ENCODE measurements at regions not wholly inside any gene's neighbourhood (a gene's known extent, or its start where the extent isn't known, plus 50 kb on each side); places are given as distances from the start of the nearest gene placed in this dataset.
"Not testable (repeated sequence)": the region's sequence is repeated elsewhere in the genome, so short reads cannot be mapped to it uniquely, and the experiment has no call there.

DNA sequence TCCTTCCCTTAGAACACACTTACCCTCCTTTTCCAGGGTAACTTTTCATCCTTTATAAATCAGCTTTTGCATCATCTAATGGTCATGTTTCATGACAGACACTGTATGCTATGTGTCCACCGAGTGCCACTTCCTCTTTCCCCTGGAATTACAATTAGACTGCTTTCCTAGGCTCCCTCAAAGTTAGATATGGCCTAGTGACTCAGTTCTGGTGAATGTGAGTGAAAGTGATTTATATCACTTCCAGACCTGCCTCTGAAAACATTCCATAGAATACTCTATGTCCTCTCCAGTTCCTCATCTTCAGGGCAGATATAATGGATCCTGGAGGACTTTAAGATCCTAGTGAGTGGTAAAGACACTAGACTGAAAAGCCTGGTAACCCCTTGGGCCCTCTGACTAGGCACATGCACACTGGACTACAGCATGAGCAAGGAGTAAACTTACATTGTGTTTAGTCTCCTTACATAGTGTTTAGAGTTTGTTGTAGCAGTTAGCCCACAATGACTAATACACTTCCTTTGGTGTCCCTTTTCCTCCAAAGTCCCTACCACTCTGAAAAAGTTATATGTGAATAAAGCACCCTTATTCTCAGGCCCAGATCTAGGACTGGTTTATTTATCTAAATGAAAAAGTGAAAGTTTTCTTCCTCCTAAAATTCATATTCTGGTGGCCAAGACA is 59.3 kb downstream of the GPR88 start:
- peak; percentile 96 for DNase-seq

DNA sequence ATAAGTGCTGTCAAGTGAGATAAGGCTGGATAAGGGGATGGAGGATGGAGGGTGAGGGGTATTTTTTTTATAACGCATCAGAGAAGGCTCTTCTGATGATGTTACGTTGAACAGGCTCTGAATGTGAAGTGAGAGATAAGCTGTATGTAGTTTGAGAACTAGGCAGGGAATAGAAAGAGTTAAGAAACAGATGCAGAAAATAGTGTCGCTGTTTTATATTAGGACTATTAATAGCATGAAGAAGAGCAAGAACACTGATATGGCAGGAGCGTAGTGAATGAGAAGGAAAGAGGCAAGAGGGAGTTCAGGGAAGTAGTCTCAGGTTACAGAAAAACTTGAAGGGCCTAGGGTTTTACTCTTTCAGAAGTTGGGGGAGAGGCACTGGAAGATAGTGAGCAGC is 59.8 kb downstream of the GPR88 start:
- DNase-seq, result no peak

DNA sequence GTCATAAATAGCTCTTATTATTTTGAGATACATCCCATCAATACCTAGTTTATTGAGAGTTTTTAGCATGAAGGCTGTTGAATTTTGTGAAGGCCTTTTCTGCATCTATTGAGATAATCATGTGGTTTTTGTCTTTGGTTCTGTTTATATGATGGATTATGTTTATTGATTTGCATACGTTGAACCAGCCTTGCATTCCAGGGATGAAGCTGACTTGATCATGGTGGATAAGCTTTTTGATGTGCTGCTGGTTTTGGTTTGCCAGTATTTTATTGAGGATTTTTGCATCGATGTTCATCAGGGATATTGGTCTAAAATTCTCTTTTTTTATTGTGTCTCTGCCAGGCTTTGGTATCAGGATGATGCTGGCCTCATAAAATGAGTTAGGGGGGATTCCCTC is 62.4 kb downstream of the GPR88 start:
- DNase-seq, result not testable (repeated sequence)

DNA sequence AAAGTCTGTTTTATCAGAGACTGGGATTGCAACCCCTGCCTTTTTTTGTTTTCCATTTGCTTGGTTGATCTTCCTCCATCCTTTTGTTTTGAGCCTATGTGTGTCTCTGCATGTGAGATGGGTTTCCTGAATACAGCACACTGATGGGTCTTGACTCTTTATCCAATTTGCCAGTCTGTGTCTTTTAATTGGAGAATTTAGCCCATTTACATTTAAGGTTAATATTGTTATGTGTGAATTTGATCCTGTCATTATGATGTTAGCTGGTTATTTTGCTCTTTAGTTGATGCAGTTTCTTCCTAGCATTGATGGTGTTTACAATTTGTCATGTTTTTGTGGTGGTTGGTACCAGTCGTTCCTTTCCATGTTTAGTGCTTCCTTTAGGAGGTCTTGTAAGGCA is 64.1 kb downstream of the GPR88 start:
- DNase-seq, result not testable (repeated sequence)

DNA sequence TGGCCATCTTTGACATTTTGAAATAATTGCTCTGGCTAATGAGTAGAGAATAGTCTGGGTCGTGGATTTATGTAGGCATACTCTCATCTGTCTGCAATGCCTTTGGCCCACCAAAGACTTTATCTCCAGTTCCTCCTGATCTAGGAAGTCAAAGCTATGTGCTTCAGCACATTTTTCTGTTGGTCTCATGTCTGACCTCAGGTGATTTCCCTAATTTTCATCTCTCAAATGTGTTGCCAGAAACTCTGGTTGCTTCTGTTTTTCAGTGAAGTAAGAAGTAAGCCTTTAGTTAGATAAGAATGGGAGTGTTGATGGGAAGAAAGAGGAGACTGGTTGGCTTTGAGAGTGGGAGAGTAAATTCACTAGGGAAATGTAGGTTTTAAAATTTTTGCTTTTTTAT is 66.4 kb downstream of the GPR88 start:
- no peak for DNase-seq

DNA sequence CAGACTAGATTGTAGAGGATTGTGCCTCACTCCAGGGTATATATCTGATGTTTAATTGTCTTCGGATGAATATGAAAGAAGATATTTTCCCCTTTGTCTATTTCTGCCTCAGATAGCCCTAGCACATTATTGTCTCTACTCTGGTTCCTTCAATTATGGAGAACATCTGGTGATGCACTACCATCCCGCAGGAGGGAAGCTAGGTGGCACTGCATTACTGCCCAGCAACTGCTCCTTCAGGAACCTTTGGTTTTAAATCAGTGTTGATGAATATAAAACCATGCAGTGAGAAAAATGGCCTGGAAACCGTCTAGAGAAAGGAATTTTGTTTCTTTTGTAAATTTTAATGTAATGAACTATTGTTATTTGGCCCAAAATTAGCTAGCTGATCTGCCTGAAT is 68.5 kb downstream of the GPR88 start:
- DNase-seq, result peak; percentile 76

DNA sequence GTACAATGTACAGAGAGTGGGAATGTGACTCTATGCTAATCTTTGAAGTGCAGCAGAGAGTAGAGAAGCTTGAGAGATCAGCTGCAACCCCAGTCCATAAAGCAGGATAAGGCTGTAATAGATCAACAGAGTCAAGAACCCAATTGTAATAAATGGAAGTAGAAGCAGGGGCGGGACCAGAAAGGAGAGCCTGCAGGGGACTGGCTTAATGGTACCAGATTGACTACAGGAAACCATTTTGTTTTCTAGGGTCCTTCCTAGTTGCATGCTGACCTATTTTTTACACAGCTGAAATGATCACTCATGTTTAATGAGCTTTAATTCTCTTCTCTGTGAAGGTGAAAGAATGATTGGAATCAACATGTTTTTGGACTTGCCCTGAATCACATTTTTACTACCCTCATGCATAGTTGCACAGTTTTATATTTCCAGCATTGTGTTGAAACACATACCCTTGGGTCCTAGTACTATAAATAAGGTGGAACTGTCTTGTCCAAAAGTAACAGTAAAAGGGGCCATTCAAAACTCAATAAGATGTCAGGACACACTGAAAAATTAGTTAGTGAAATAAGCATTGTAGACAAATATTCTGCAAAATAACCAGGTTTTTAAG is 69.8 kb downstream of the GPR88 start:
- no peak for DNase-seq

DNA sequence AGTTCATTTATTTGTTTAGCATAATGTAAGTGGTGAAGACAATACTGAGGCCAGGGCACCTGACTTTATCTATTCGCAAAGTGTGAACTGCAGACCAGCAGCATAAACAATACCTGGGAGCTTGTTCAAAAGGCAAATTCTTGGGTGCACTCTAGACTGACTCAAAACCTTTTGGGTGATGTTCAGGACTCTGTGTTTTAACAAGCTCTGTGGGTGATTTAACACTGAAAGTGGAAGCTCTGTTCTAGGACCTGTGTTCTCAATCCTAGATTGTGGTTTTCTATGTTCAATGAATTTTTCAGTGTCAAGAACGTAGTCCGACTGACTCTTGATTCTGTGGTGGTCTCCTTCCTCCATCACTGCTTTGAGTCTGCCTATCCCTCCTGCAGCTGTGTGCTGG is 71.9 kb downstream of the GPR88 start:
- no peak for DNase-seq

DNA sequence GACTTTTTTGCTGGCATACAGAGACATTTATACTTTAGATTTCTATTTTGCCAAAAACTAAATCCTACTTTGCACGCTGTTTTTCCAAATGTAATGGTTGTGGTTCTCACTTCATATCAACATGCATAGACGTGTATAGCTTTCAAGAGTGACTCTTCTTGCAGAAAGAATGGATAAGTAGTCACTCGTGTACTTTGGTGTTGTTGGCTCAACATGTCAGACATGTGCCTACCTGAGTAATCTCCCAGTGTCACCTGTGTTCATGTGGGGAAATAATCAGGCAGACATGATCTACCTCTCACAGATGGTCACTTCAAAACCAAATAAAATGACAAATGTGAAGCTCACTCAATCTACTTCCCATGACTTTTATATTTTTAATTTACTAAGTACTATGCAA is 73.1 kb downstream of the GPR88 start:
- no peak for DNase-seq

DNA sequence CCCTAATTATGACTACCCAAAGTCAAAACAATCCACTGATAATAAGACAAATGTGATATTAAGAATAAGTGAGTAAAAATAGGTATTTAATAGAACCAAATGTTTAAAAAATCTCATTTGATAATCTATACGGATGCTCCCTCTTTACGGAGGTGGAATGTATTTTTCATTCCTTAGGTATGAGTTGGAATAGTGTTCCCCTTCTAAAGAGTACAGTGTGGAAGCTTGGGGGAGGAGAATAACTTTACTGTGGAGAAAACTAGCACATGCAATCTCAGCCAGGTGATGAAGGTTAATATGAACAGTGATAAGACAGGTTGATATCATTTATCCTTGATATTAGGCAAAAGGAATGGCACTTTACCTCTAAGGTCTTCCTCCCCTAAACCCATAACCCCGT is 74.6 kb downstream of the GPR88 start:
- no peak for DNase-seq

DNA sequence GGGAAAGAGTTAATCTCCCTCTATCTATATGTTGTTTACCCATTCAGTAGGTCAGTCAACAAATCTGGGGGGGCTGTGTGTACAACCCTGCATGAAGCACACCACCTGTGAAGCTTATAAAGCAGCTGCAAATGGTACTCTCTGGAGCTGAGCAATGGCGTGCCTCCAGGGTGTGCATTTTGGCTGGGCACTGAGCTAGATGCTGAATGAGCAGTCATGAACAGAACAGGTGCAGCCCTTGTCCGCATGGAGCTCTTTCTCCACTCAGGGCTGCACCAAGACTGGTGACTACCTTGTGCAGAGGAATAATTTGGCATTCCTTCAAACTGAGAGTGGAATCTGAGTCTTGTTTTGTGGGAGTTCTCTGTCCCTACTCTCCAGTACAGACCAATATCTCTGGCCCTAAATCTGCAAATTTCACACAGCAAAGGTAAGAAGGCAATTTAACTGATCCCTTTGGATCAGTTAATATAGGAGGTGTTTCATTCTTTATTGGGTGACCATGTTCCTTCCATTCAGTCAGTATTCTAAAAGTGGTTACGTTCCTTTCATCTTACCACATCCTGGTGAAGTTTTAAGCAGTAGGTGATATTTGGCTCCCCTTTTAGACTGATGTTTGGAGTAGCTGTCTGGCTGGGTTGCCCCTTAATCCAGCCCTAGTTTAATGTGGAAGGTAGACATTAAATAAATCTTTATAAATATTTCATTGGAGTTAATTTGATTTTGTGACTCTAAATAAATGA is 76.0 kb downstream of the GPR88 start:
- no peak for DNase-seq

DNA sequence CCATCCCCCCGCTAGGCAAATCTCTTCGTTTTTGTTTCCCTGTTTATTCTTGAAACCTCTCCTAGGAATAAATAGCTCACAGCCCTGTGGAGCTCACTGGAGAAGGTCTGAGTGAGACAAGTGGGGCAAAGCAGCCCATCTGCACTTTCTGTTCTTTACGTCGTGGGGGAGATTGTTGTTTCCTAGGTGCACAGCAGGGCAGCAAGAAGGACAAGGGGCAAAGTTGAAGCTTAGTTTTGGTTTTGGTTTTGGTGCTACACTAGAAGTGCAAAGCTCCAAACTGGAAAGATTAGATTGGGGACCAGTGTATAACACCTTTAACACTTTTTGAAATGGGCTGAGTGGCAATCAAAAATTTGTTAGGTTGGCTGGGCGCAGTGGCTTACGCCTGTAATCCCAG is 76.6 kb downstream of the GPR88 start:
- DNase-seq, result no peak

DNA sequence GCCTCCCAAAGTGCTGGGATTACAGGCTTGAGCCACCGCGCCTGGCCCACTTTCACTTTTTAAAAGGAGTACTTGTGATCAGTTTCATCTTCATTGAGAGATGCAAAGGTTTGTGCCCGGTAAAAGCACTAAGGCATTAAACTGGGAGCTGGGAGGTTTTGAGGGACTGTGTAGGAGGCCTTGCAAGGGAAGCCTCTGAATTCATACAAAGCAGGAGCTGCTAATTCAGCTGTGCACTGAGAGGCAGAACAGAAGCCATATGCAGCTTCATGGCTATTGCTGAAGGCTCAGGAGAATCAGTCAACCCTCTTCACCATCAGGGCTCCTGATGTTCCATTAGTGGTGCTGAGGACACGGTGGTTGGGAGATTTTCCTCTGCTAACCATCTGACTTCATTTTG is 77.7 kb downstream of the GPR88 start:
- DNase-seq, result no peak

DNA sequence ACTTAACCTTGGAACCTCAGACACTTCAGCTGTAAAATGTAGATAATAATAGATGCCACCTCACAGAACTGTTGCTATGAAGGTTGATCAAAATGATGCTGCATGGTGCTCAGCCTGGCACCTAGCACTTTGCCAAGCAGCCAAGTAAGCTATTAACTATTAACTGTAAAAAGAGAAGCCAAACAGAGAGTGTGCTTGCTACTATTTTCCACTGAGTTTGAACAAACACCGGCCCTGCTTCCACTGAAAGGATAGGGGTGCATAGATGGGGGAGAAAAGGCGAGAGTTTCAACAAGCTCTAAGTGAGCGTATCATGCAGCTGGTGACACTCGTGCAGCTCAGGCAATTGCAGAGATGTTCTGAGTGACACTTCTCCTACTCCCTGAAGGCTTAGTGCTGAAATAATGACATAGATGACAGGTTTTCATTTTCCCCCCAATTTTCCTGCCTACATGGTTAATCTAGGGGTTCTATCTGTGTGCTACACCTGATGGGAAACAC is 78.2 kb downstream of the GPR88 start:
- no peak for DNase-seq

DNA sequence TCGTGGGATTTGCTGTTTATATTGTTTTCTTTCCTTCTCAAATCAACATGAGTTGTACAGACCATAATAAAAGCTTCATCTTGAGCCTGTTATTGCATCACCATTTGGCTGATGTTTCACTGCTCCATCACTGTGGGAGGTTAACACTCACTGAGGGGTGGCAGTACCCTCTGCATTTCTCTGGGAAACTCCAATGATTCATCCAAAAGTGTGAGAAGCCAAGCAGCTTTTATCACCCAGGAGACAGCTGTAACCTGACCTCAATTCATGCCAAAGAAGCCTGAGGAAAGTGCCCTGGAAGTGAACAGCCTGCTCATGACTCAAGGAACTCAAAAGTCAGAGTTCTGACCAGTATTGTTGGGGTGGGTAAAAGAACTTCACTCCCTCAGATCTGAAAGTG is 84.1 kb downstream of the GPR88 start:
- peak; percentile 98 for DNase-seq

DNA sequence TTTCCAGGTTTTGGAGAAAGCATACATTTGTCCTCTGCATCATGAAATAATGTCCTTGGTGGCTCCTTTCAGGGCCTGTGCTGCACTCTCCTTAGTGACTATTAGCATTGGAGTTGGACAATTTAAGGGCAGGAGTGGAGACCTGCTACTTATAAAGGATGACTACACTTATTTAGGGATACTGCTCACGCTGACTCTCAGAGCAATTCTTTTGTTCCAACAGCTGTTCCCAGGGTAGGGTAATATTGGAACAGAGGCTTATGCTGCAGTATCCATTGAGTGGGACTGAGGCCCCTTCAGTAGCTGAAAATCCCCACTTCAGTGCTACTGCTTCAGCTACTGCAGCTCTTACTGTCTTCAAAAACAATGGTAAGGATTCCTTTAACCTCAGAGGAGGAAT is 84.6 kb downstream of the GPR88 start:
- DNase-seq, result no peak

DNA sequence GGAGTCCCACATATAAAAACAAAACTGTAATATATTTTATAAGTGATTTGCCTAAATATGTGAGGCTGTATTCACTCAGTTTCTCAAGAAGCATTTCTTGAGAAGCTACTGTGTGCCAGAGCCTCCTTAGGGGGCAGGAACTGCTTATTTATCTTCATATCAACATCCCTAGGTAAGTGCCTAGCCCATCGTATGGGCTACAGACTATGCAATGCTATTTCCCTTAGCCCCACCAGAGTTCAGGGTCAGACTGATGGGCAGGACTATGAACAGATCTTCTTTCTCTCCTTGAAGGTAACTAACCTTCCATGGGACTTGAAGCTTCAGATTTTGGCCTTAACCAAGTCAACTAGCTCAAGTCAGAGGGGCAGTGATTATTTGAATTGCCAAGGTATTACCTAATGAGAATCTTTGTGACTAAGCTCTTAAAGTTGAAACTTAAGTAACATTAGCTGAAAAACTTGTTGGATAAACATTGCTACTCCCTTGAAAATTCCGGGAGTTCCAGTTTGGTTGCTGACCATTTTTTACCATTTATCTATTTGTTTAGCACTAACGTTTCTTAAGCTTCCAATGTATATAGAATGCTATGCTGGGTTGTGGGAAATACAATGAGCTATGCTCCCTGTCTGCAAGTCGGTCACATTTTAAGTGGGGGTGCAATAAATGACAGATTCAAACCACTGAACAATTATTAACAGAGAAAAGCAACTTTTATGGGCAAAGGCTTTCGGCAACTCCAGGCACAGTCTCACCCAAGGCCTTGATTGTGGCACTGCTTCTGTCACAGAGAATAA is 85.2 kb downstream of the GPR88 start:
- DNase-seq, result peak; percentile 92

DNA sequence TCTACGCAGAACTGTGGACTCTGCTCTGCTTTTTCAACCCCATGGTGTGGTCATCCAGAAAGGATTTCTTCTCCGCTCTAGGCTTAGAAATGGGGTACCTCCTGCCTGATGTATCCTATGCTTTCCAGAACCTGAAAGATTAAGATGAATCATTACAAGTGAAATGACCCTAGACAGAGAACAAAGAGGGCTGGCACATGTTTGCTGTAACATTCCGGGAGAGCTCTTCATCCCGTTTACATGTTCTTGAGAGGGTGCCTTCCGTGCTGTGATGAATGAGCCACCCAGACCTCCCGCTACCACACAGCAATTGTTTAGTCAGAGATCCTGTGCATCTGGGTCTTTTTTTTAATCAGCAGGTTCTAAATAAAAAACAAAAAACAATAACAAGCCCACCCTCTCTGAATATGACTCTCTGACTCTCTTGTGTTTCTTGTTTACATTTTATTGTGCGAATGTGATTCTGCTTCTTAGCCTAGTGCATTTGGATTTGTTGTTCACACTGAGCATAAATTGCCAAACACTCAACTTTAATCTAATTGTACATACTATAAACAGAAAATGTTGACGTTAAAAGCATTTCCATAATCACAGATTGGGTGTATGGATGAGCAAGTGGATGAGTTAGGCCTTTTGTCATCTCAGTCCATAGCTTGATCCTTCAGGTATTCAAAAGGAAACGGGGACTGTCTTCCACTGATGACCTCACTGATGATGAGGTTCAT is 87.1 kb downstream of the GPR88 start:
- peak; percentile 57 for DNase-seq

DNA sequence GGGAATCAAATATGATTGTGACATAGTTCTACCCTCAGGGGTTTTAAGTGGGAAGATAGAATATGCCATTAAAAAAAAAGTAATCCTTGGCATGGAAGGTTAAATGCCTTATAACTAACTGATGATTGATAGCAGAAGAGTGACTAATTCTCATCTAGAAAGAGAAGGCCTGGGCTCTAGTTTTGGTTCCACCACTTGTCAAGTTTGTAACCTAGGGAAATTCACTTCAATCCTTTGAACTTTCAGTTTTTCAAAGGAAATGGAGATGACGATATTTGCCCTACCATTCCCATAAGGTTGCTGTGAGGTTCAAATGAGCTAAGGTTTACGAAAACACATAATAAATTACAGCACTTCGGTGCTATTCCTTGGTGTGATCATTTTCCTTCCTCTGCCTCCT is 88.5 kb downstream of the GPR88 start:
- DNase-seq, result no peak

DNA sequence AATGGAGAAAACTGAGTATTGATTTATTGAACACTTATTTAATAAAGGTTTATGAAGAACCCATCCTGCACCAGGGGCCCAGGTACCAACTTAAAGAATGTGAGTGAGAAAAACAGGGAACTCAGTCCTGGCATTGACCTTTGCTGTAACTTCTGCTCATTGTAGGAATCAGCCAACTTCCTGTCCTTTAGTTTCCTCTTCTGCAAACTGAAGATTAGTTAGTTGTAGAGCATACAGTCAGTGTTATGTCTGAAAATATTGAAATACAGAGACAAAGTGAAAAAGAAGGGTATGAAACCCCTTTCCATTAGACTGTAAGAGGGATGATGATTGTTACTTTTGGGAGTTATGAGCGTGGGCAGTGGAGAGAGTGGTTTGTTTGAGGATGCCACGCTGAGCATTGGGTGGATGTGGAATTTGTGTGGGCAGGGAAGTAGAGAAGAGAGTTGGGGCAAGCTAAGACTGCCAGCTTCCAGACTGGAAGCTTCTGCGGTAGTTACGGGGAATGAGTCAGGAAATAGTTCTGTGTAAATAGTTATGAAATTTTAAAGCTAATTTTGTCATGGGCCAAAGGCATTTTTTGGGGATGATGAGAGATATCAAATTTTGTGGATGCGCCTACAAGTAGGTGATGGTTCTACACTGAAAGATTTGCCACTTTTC is 89.2 kb downstream of the GPR88 start:
- peak; percentile 89 for DNase-seq

DNA sequence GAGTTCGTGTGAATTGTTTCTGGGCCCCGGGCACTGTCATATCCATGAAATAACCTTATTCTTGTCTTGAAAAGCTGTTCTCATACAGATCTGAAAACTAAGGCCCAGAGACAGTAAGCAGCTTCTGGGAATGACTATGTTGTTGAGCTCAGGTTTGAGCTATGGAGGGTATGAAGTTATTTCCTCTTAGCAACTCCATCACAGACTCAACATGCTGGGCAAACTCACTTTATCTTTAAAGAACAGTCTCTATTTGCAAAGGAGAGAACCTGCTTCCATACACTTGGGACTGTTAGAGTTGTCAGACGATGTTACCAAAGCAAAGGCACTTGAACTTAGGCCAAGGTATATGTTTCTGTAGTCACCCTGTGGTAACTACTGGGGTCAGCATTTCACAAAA is 90.0 kb downstream of the GPR88 start:
- peak; percentile 46 for DNase-seq

DNA sequence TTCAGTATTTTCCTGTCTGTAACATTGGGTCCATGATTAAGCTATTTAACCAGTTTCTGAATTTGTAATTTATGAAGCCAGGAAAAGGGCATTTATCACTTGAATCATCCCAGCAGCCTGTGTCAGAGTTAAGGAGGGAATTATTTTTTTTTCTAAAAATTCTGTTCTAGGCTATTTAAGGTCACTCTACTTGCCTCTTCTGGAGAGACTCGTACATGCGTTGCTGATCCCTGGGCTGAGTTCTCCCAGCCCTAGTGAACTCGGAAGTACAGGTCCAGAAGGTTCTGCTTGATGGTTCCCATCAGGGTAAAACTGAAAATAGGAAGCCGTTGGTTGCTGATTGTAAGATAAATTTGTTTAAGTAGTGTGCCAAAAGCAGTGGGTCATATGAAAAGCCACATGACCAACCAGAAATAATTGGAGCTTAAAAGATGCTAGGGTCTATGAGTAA is 90.7 kb downstream of the GPR88 start:
- DNase-seq, result no peak
